ENCODE measurements at regions not wholly inside any gene's neighbourhood (a gene's known extent, or its start where the extent isn't known, plus 50 kb on each side); places are given as distances from the start of the nearest gene placed in this dataset.

- DNase-seq (ENCODE audit: low read depth in 2 of 3, low spot score in 2 of 3) = no peak
These were observed 559.5 kb upstream of the WWC1 start for GRCh38 chr5:167731951-167732350.

- DNase-seq (ENCODE audit: low read depth in 2 of 3, low spot score in 2 of 3) = no peak
These were observed 558.9 kb upstream of the WWC1 start for GRCh38 chr5:167732499-167732898.

GRCh38 chr5:167736992-167737391 lies 554.5 kb upstream of the WWC1 start:
- no peak for DNase-seq (ENCODE audit: low read depth in 2 of 3, low spot score in 2 of 3)

- no peak for DNase-seq (ENCODE audit: low read depth in 2 of 3, low spot score in 2 of 3)
These were observed 547.6 kb upstream of the WWC1 start for GRCh38 chr5:167743695-167744464.

GRCh38 chr5:167745868-167746267 lies 545.6 kb upstream of the WWC1 start:
- no peak for DNase-seq (ENCODE audit: low read depth in 2 of 3, low spot score in 2 of 3)

GRCh38 chr5:167750586-167750985 lies 540.9 kb upstream of the WWC1 start:
- no peak for DNase-seq (ENCODE audit: low read depth in 2 of 3, low spot score in 2 of 3)

GRCh38 chr5:167752936-167753335 lies 538.5 kb upstream of the WWC1 start:
- no peak for DNase-seq (ENCODE audit: low read depth in 2 of 3, low spot score in 2 of 3)

- DNase-seq (ENCODE audit: low read depth in 2 of 3, low spot score in 2 of 3) = no peak
These were observed 537.5 kb upstream of the WWC1 start for GRCh38 chr5:167753725-167754490.

GRCh38 chr5:167754501-167755021 lies 536.9 kb upstream of the WWC1 start:
- DNase-seq (ENCODE audit: low read depth in 2 of 3, low spot score in 2 of 3) = no peak

GRCh38 chr5:167755420-167755819 lies 536.0 kb upstream of the WWC1 start:
- DNase-seq (ENCODE audit: low read depth in 2 of 3, low spot score in 2 of 3) = no peak

GRCh38 chr5:167759057-167759821 lies 532.2 kb upstream of the WWC1 start:
- no peak for DNase-seq (ENCODE audit: low read depth in 2 of 3, low spot score in 2 of 3)

- no peak for DNase-seq (ENCODE audit: low read depth in 2 of 3, low spot score in 2 of 3)
These were observed 527.7 kb upstream of the WWC1 start for GRCh38 chr5:167763772-167764171.

- no peak for DNase-seq (ENCODE audit: low read depth in 2 of 3, low spot score in 2 of 3)
These were observed 526.7 kb upstream of the WWC1 start for GRCh38 chr5:167764641-167765289.

GRCh38 chr5:167765352-167765751 lies 526.1 kb upstream of the WWC1 start:
- DNase-seq (ENCODE audit: low read depth in 2 of 3, low spot score in 2 of 3) = no peak

GRCh38 chr5:167766957-167767356 lies 524.5 kb upstream of the WWC1 start:
- DNase-seq (ENCODE audit: low read depth in 2 of 3, low spot score in 2 of 3) = no peak

GRCh38 chr5:167767795-167768194 lies 523.6 kb upstream of the WWC1 start:
- DNase-seq (ENCODE audit: low read depth in 2 of 3, low spot score in 2 of 3) = no peak

GRCh38 chr5:167769846-167770413 lies 521.5 kb upstream of the WWC1 start:
- no peak for DNase-seq (ENCODE audit: low read depth in 2 of 3, low spot score in 2 of 3)

- no peak for DNase-seq (ENCODE audit: low read depth in 2 of 3, low spot score in 2 of 3)
These were observed 521.0 kb upstream of the WWC1 start for GRCh38 chr5:167770461-167770860.

GRCh38 chr5:167771571-167771970 lies 519.9 kb upstream of the WWC1 start:
- DNase-seq (ENCODE audit: low read depth in 2 of 3, low spot score in 2 of 3) = no peak

- DNase-seq (ENCODE audit: low read depth in 2 of 3, low spot score in 2 of 3) = no peak
These were observed 517.7 kb upstream of the WWC1 start for GRCh38 chr5:167773668-167774301.

Measured in hematopoietic multipotent progenitor cell (in vitro differentiated cells).